GM18508 (cell line): ENCODE measurements at regions not wholly inside any gene's neighbourhood (a gene's known extent, or its start where the extent isn't known, plus 50 kb on each side); places are given as distances from the start of the nearest gene placed in this dataset.

ENCODE experiments used
- ATAC-seq: cut with Tn5 transposase; IDR thresholded peaks from one replicate; pipeline ENCODE4 v1.9.1; 2021; ENCODE audit warnings: moderate number of reproducible peaks; ENCODE audit not compliant: insufficient read depth, unreplicated experiment

DNA sequence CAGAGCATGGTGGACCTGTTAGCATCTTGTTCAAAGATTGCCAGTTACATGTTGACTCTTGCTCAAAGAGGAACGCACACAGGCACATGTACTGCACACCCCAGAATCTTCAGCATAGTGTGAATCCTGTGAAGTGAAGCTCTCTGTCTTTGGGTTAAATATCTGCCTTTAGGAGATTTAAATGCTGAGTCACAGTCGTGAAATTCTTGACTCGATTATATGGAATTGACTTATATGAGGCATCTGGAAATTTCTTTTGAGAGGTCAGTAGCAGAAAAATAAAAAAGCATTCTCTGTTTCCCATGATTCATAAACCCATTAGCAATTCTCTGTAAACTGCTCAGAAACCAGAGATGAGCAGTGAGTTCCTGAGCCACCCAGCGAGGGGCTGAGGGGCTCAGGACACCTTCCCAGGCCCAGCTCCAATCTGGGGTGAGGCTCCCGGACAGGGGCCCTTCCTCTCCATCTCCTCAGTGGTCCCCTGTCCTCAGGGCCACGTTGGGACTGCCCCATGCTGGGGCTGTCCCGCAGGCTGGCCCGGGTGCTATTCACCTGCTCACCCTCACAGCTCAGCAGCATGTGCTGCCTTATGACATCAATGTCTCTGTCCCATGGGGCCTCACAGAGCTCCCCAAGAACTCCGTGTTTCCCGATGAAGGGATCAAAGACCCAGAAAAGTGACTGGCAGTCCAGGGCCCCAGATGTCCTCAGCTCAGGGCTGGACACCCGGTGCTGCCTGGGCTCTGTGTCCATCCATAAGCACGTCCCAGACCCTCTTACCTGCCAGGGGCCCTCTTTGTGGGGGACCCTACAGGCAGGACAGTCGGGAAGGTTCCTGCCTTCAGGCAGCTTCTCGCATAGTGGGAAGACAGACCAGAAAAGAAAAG lies 50.0 kb upstream of the INSIG1 start:
- no peak for ATAC-seq
